Loucy (cell line): ENCODE measurements at regions not wholly inside any gene's neighbourhood (a gene's known extent, or its start where the extent isn't known, plus 50 kb on each side); places are given as distances from the start of the nearest gene placed in this dataset.

Experiments
- EZH2phosphoT487 ChIP-seq: fragments of 200-600 bp; IDR thresholded peaks from 2 replicates; pipeline ENCODE4 v1.6.1; 2018; ENCODE audit warnings: antibody characterized with exemption, mild to moderate bottlenecking, moderate library complexity, borderline replicate concordance
- TF ChIP-seq, protein P1 (sequence below): fragments of 200-600 bp; sonication (generic); conservative IDR thresholded peaks from 2 replicates; pipeline ENCODE4 v1.5.1; 2014; ENCODE audit warnings: mild to moderate bottlenecking, antibody characterized with exemption, low read length

GRCh38 chr7:131164025-131164925, 163.4 kb upstream of the MKLN1 start:
- TF ChIP-seq, protein P1, sequence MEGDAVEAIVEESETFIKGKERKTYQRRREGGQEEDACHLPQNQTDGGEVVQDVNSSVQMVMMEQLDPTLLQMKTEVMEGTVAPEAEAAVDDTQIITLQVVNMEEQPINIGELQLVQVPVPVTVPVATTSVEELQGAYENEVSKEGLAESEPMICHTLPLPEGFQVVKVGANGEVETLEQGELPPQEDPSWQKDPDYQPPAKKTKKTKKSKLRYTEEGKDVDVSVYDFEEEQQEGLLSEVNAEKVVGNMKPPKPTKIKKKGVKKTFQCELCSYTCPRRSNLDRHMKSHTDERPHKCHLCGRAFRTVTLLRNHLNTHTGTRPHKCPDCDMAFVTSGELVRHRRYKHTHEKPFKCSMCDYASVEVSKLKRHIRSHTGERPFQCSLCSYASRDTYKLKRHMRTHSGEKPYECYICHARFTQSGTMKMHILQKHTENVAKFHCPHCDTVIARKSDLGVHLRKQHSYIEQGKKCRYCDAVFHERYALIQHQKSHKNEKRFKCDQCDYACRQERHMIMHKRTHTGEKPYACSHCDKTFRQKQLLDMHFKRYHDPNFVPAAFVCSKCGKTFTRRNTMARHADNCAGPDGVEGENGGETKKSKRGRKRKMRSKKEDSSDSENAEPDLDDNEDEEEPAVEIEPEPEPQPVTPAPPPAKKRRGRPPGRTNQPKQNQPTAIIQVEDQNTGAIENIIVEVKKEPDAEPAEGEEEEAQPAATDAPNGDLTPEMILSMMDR, result no peak
- no peak for TF ChIP-seq EZH2phosphoT487
